Brain microvascular endothelial cell (primary cell): ENCODE measurements at regions not wholly inside any gene's neighbourhood (a gene's known extent, or its start where the extent isn't known, plus 50 kb on each side); places are given as distances from the start of the nearest gene placed in this dataset.

Experiments
- DNase-seq: peaks from one replicate; pipeline ENCODE4 v3.0.0-alpha.2; 2020
- H3K27ac ChIP-seq: fragments of 250-450 bp; sonication (Bioruptor Pico); 2 replicates; pipeline ENCODE4 v1.5.1; 2020; ENCODE audit warnings: mild to moderate bottlenecking, moderate library complexity
- H3K27me3 ChIP-seq: fragments of 250-450 bp; sonication (Bioruptor Pico); replicated peaks from 2 replicates; pipeline ENCODE4 v1.5.1; 2020; ENCODE audit warnings: mild to moderate bottlenecking
- H3K36me3 ChIP-seq: fragments of 250-450 bp; sonication (Bioruptor Pico); replicated peaks from 2 replicates; pipeline ENCODE4 v1.5.1; 2020; ENCODE audit warnings: mild to moderate bottlenecking
- H3K4me3 ChIP-seq: 2 replicates; pipeline ENCODE4 v1.5.1; 2011; ENCODE audit warnings: low read depth, mild to moderate bottlenecking, control low read depth, low read length, moderate library complexity
- CTCF ChIP-seq: IDR thresholded peaks from 2 replicates; pipeline ENCODE4 v1.5.1; 2011; ENCODE audit warnings: low read depth, mild to moderate bottlenecking, moderate library complexity, low read length, control low read depth, inconsistent platforms; ENCODE audit errors: missing control alignments
- in situ Hi-C: cut with HindIII; loops from 2 replicates; pipeline ENCODE4 v1.10.0; 2017; ENCODE audit warnings: low sequenced_read_pairs, low pct_ligation_motif_present

GRCh38 chr1:98101364-98101763 lies 180.5 kb upstream of the DPYD start:
- in situ Hi-C loops = no loop called here
- Histone ChIP-seq H3K4me3 (no peak overlapping the region), H3K27ac (no peak overlapping the region), H3K36me3 (no peaks in the 10 kb centered on the region), H3K27me3 (no peaks in the 10 kb centered on the region)
- no peak for DNase-seq
- TF ChIP-seq CTCF = no peak

- no peak for TF ChIP-seq CTCF
- in situ Hi-C loops = no loop called here
These were observed 178.7 kb upstream of the DPYD start for GRCh38 chr1:98099501-98099900.

GRCh38 chr1:98098473-98098872 lies 177.6 kb upstream of the DPYD start:
- no peak overlapping the region for H3K4me3 ChIP-seq
- TF ChIP-seq CTCF = no peak
- no peak for DNase-seq
- no peak overlapping the region for H3K27ac ChIP-seq
- no peaks in the 10 kb centered on the region for H3K27me3 ChIP-seq
- H3K36me3 ChIP-seq = no peaks in the 10 kb centered on the region
- in situ Hi-C loops = no loop called here

More at GRCh38 chr1:98099501-98099900, 178.7 kb upstream of the DPYD start:
- Histone ChIP-seq H3K36me3 (no peaks in the 10 kb centered on the region), H3K27me3 (no peaks in the 10 kb centered on the region), H3K27ac (no peak overlapping the region), H3K4me3 (no peak overlapping the region)
- no peak for DNase-seq

- Histone ChIP-seq H3K27me3 (no peaks in the 10 kb centered on the region), H3K4me3 (no peak overlapping the region), H3K36me3 (no peaks in the 10 kb centered on the region), H3K27ac (no peak overlapping the region)
- in situ Hi-C loops = no loop called here
- no peak for DNase-seq
- TF ChIP-seq CTCF = no peak
These were observed 169.5 kb upstream of the DPYD start for GRCh38 chr1:98090351-98090750.

GRCh38 chr1:98088381-98088780 lies 167.5 kb upstream of the DPYD start:
- in situ Hi-C loops = no loop called here
- TF ChIP-seq CTCF = no peak

GRCh38 chr1:98086796-98087441 lies 166.1 kb upstream of the DPYD start:
- Histone ChIP-seq H3K4me3 (no peak overlapping the region), H3K27ac (peak overlapping the region; percentile 93), H3K27me3 (no peaks in the 10 kb centered on the region), H3K36me3 (no peaks in the 10 kb centered on the region)
- no peak for TF ChIP-seq CTCF
- in situ Hi-C loops = no loop called here
- DNase-seq = peak; percentile 96

More at GRCh38 chr1:98088381-98088780, 167.5 kb upstream of the DPYD start:
- H3K4me3 ChIP-seq = no peak overlapping the region
- no peaks in the 10 kb centered on the region for H3K36me3 ChIP-seq
- H3K27me3 ChIP-seq = no peaks in the 10 kb centered on the region
- H3K27ac ChIP-seq = no peak overlapping the region
- no peak for DNase-seq
